ENCODE measurements at regions not wholly inside any gene's neighbourhood (a gene's known extent, or its start where the extent isn't known, plus 50 kb on each side); places are given as distances from the start of the nearest gene placed in this dataset.

DNA sequence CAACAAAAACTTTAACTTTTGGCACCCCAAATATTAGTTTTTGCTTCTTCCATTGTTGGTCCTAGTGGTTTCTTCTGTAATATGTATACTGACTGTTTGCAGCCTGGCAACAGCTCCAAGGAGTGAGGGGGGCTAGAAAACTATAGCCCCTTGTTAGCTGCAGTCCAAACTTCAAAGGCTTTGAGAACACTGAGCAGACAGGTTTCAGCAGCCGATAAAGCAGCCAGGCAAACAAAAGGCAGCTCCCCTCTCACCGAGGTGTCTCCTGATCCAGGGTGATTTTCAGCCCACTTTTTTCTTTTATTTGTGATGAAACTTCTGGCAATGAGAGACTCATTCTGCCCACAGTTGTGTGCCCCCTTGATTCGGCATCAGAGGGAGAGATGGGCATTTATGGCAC, 80.7 kb downstream of the OLIG3 start:
- no peak for TF ChIP-seq CTCF (IDR thresholded peaks at IDR 0.05)
- DNase-seq = no peak
- WGBS, 2 donors (ENCODE audit: low coverage in 1 of 2) = 77 to 92% methylated on average over 2 to 3 of the region's 3 CpGs
- no peaks in the 10 kb centered on the region for H3K36me3 ChIP-seq
- in situ Hi-C loops (cut with MboI; ENCODE audit: low pct_ligation_motif_present in 1 of 4, low pct_unique_long_range_greater_than_20kb in 1 of 4, low sequenced_read_pairs in 3 of 4) (no loop called here), intact Hi-C loops (cut with DNase I; ENCODE audit: low total_unique reads) (no loop called here)
- no peaks in the 10 kb centered on the region for H3K9me3 ChIP-seq
- no peak overlapping the region for H3K27ac ChIP-seq
- H3K27me3 ChIP-seq = peaks cover 9% of the 10 kb centered on the region
- peaks cover 0 to 11% (median 0%) of the 10 kb centered on the region in 4 donors for H3K4me1 ChIP-seq
- no peak overlapping the region for H3K4me3 ChIP-seq

DNA sequence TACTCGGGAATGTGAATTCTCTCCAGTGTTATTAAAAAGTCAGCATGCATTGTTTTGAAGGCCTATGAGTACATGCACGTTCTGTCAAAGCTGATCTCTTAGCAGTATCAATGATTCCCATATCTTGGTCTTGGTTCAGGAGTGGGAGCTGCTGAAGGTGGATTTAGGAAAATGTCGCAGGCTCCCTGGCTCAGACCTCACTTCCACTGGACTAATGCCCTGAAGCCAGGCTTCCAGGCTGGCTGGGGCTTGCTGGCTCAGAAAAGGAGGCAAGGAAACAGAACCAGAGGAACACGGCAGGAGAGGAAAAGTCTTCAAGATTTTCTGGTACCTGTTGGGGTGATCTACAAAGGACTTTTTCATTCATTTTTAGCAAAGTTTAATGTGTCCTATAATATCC, 81.6 kb downstream of the OLIG3 start:
- in situ Hi-C loops (cut with MboI; ENCODE audit: low pct_ligation_motif_present in 1 of 4, low pct_unique_long_range_greater_than_20kb in 1 of 4, low sequenced_read_pairs in 3 of 4) (no loop called here), intact Hi-C loops (cut with DNase I; ENCODE audit: low total_unique reads) (no loop called here)
- no peaks in the 10 kb centered on the region for H3K9me3 ChIP-seq
- H3K36me3 ChIP-seq = no peaks in the 10 kb centered on the region
- H3K4me3 ChIP-seq = no peak overlapping the region
- peaks cover 0 to 11% (median 0%) of the 10 kb centered on the region in 4 donors for H3K4me1 ChIP-seq
- TF ChIP-seq POLR2AphosphoS5 (IDR thresholded peaks at IDR 0.05) (no peak), EP300 (IDR thresholded peaks at IDR 0.05; ENCODE audit: low read depth) (no peak), CTCF (IDR thresholded peaks at IDR 0.05) (no peak), POLR2A (IDR thresholded peaks at IDR 0.05) (no peak)
- peaks cover 9% of the 10 kb centered on the region for H3K27me3 ChIP-seq
- WGBS, 2 donors (ENCODE audit: low coverage in 1 of 2) = 85 to 100% methylated on average over 1 to 4 of the region's 4 CpGs
- H3K27ac ChIP-seq = no peak overlapping the region
- DNase-seq = no peak

GRCh38 chr6:137409266-137409777, 84.9 kb downstream of the OLIG3 start:
- Histone ChIP-seq H3K9me3 (no peaks in the 10 kb centered on the region), H3K27ac (no peak overlapping the region), H3K4me1 (peaks cover 0 to 3% (median 0%) of the 10 kb centered on the region in 4 donors), H3K36me3 (no peaks in the 10 kb centered on the region), H3K4me3 (no peak overlapping the region), H3K27me3 (peaks cover 9% of the 10 kb centered on the region)
- DNase-seq = no peak
- in situ Hi-C loops (cut with MboI; ENCODE audit: low pct_ligation_motif_present in 1 of 4, low pct_unique_long_range_greater_than_20kb in 1 of 4, low sequenced_read_pairs in 3 of 4) = no loop called here
- 65 to 67% methylated on average over 2 of the region's 2 CpGs for WGBS, 2 donors (ENCODE audit: low coverage in 1 of 2)
- no peak for TF ChIP-seq POLR2AphosphoS5 (IDR thresholded peaks at IDR 0.05)
- TF ChIP-seq EP300 (IDR thresholded peaks at IDR 0.05; ENCODE audit: low read depth) = no peak
- TF ChIP-seq CTCF (IDR thresholded peaks at IDR 0.05) = no peak
- TF ChIP-seq POLR2A (IDR thresholded peaks at IDR 0.05) = no peak
- intact Hi-C loops (cut with DNase I; ENCODE audit: low total_unique reads) = loop anchor here (5.0 kb wide), 1 partner anchor 348 kb away; no protein-coding TSS in a partner anchor

- H3K27me3 ChIP-seq = peaks cover 4% of the 10 kb centered on the region
- no peak overlapping the region for H3K4me3 ChIP-seq
These were observed 86.4 kb downstream of the OLIG3 start for GRCh38 chr6:137407816-137408215.

More at GRCh38 chr6:137407816-137408215, 86.4 kb downstream of the OLIG3 start:
- TF ChIP-seq EP300 (IDR thresholded peaks at IDR 0.05; ENCODE audit: low read depth) (no peak), POLR2AphosphoS5 (IDR thresholded peaks at IDR 0.05) (no peak), CTCF (IDR thresholded peaks at IDR 0.05) (no peak), POLR2A (IDR thresholded peaks at IDR 0.05) (no peak)
- Histone ChIP-seq H3K36me3 (no peaks in the 10 kb centered on the region), H3K4me1 (peaks cover 0 to 3% (median 0%) of the 10 kb centered on the region in 4 donors), H3K27ac (no peak overlapping the region), H3K9me3 (no peaks in the 10 kb centered on the region)
- intact Hi-C loops (cut with DNase I; ENCODE audit: low total_unique reads) (loop anchor here (5.0 kb wide), 1 partner anchor 349 kb away; no protein-coding TSS in a partner anchor), in situ Hi-C loops (cut with MboI; ENCODE audit: low pct_ligation_motif_present in 1 of 4, low pct_unique_long_range_greater_than_20kb in 1 of 4, low sequenced_read_pairs in 3 of 4) (no loop called here)
- whole genome bisulfite sequencing, 2 donors (ENCODE audit: low coverage in 1 of 2) = 68% methylated on average over 1 of the region's 1 CpG; no CpG with 5 or more reads in 1 of the 2 donors
- DNase-seq = no peak
